ENCODE measurements at regions not wholly inside any gene's neighbourhood (a gene's known extent, or its start where the extent isn't known, plus 50 kb on each side); places are given as distances from the start of the nearest gene placed in this dataset.
"Not testable (repeated sequence)": the region's sequence is repeated elsewhere in the genome, so short reads cannot be mapped to it uniquely, and the experiment has no call there.

- no peak for DNase-seq (ENCODE audit: extremely low read depth in 1 of 2, low read depth in 1 of 2)
Measured at GRCh38 chr15:59791755-59792154, 102.6 kb upstream of the BNIP2 start.

- no peak for DNase-seq (ENCODE audit: extremely low read depth in 1 of 2, low read depth in 1 of 2)
Measured at GRCh38 chr15:59791079-59791478, 102.0 kb upstream of the BNIP2 start.

- not testable (repeated sequence) for DNase-seq (ENCODE audit: extremely low read depth in 1 of 2, low read depth in 1 of 2)
Measured at GRCh38 chr15:59786466-59786865, 97.3 kb upstream of the BNIP2 start.

- DNase-seq (ENCODE audit: extremely low read depth in 1 of 2, low read depth in 1 of 2): not testable (repeated sequence)
Measured at GRCh38 chr15:59785981-59786380, 96.9 kb upstream of the BNIP2 start.

- not testable (repeated sequence) for DNase-seq (ENCODE audit: extremely low read depth in 1 of 2, low read depth in 1 of 2)
Measured at GRCh38 chr15:59783774-59784520, 94.8 kb upstream of the BNIP2 start.

- no peak for DNase-seq (ENCODE audit: extremely low read depth in 1 of 2, low read depth in 1 of 2)
Measured at GRCh38 chr15:59779110-59779509, 90.0 kb upstream of the BNIP2 start.

- no peak for DNase-seq (ENCODE audit: extremely low read depth in 1 of 2, low read depth in 1 of 2)
Measured at GRCh38 chr15:59764775-59765174, 75.7 kb upstream of the BNIP2 start.

GRCh38 chr15:59762558-59762957 lies 73.4 kb upstream of the BNIP2 start:
- no peak for DNase-seq (ENCODE audit: extremely low read depth in 1 of 2, low read depth in 1 of 2)

GRCh38 chr15:59760256-59760655 lies 71.1 kb upstream of the BNIP2 start:
- not testable (repeated sequence) for DNase-seq (ENCODE audit: extremely low read depth in 1 of 2, low read depth in 1 of 2)

GRCh38 chr15:59751552-59752413 lies 62.7 kb upstream of the BNIP2 start:
- no peak for DNase-seq (ENCODE audit: extremely low read depth in 1 of 2, low read depth in 1 of 2)

- no peak for DNase-seq (ENCODE audit: extremely low read depth in 1 of 2, low read depth in 1 of 2)
Measured at GRCh38 chr15:59746777-59747176, 57.7 kb upstream of the BNIP2 start.

- no peak for DNase-seq (ENCODE audit: extremely low read depth in 1 of 2, low read depth in 1 of 2)
Measured at GRCh38 chr15:59741274-59741906, 52.3 kb upstream of the BNIP2 start.

GRCh38 chr15:59739557-59740186 lies 50.6 kb upstream of the BNIP2 start:
- no peak for DNase-seq (ENCODE audit: extremely low read depth in 1 of 2, low read depth in 1 of 2)
